IPS DF 6.9 (cell line): ENCODE measurements at regions not wholly inside any gene's neighbourhood (a gene's known extent, or its start where the extent isn't known, plus 50 kb on each side); places are given as distances from the start of the nearest gene placed in this dataset.

Experiments
- DNase-seq: peaks from one replicate; pipeline ENCODE4 v3.0.0-alpha.2; 2013; ENCODE audit warnings: low read depth, low spot score
- H3K27ac ChIP-seq: one replicate; pipeline ENCODE4 v1.5.1; 2013; ENCODE audit warnings: low read length, control low read depth
- H3K27me3 ChIP-seq: 2 replicates; pipeline ENCODE4 v1.6.1; 2013; ENCODE audit warnings: mild to moderate bottlenecking, low read length; ENCODE audit not compliant: control insufficient read depth, insufficient read depth
- H3K36me3 ChIP-seq: 2 replicates; pipeline ENCODE4 v1.6.1; 2013; ENCODE audit warnings: low read length; ENCODE audit not compliant: control insufficient read depth, insufficient read depth
- H3K4me1 ChIP-seq: 2 replicates; pipeline ENCODE4 v1.6.1; 2013; ENCODE audit warnings: low read length; ENCODE audit not compliant: control insufficient read depth, insufficient read depth
- H3K4me3 ChIP-seq: 2 replicates; pipeline ENCODE4 v1.5.1; 2013; ENCODE audit warnings: mild to moderate bottlenecking, low read length
- H3K9me3 ChIP-seq: 2 replicates; pipeline ENCODE4 v1.6.1; 2013; ENCODE audit warnings: low read length, inconsistent platforms; ENCODE audit not compliant: control insufficient read depth, insufficient read depth
- WGBS: extraction: QIAGEN DNeasy Blood & Tissue Kit; methylation state at CpG from one replicate; pipeline ENCODE4 v1.1.7; 2013; ENCODE audit warnings: mixed read lengths, missing lambda C conversion rate; ENCODE audit not compliant: insufficient read length, insufficient coverage; 5-methylcytosine and 5-hydroxymethylcytosine counted together

GRCh38 chr18:28468901-28469300 lies 292.0 kb upstream of the CDH2 start:
- Histone ChIP-seq H3K36me3 (no peaks in the 10 kb centered on the region), H3K4me3 (no peak overlapping the region), H3K4me1 (no peaks in the 10 kb centered on the region; the same call in 1 of the 2 replicates), H3K27ac (no peak overlapping the region), H3K27me3 (no peaks in the 10 kb centered on the region), H3K9me3 (no peaks in the 10 kb centered on the region)
- DNase-seq, result no peak
- no CpG with 5 or more reads among the region's 1 CpG for WGBS

GRCh38 chr18:28466204-28466603 lies 289.3 kb upstream of the CDH2 start:
- WGBS, result no CpG with 5 or more reads among the region's 2 CpGs
- H3K9me3 ChIP-seq, result no peaks in the 10 kb centered on the region
- H3K36me3 ChIP-seq, result no peaks in the 10 kb centered on the region
- no peak overlapping the region for H3K27ac ChIP-seq
- H3K4me3 ChIP-seq, result no peak overlapping the region
- no peaks in the 10 kb centered on the region for H3K27me3 ChIP-seq
- H3K4me1 ChIP-seq, result no peaks in the 10 kb centered on the region
- DNase-seq, result no peak

- Histone ChIP-seq H3K27me3 (no peaks in the 10 kb centered on the region), H3K27ac (no peak overlapping the region)
- DNase-seq, result no peak
Observed at GRCh38 chr18:28459587-28459986, 282.7 kb upstream of the CDH2 start.

GRCh38 chr18:28458751-28459150 lies 281.8 kb upstream of the CDH2 start:
- Histone ChIP-seq H3K27ac (no peak overlapping the region), H3K4me1 (no peaks in the 10 kb centered on the region), H3K4me3 (no peak overlapping the region), H3K36me3 (no peaks in the 10 kb centered on the region), H3K27me3 (no peaks in the 10 kb centered on the region), H3K9me3 (no peaks in the 10 kb centered on the region)
- no peak for DNase-seq
- no CpG with 5 or more reads among the region's 1 CpG for WGBS

More at GRCh38 chr18:28459587-28459986, 282.7 kb upstream of the CDH2 start:
- Histone ChIP-seq H3K36me3 (no peaks in the 10 kb centered on the region), H3K4me3 (no peak overlapping the region), H3K4me1 (no peaks in the 10 kb centered on the region), H3K9me3 (no peaks in the 10 kb centered on the region)
- WGBS, result no CpG with 5 or more reads among the region's 2 CpGs

DNA sequence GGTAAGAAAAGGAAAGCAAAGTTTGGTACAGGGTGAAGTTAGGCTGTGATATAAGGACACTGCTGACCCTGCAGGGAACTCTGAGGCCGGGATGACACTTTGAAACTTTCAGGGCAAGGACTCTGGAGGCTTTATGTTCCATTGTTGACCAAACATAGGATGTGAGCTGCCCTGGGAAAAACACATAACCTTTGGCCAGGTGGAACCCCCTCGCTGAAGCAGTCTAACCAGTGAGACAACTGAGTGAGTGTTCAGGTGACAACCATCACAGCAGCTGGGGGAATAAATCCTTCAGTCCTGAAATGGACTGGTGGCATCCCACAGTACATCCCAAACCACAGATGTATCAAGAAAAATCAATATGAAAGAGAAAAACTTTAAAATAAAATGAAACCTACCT lies 280.9 kb upstream of the CDH2 start:
- Histone ChIP-seq H3K4me3 (no peak overlapping the region), H3K9me3 (no peaks in the 10 kb centered on the region), H3K4me1 (no peaks in the 10 kb centered on the region), H3K27me3 (no peaks in the 10 kb centered on the region), H3K36me3 (no peaks in the 10 kb centered on the region), H3K27ac (no peak overlapping the region)
- DNase-seq, result no peak
- WGBS, result no CpG with 5 or more reads among the region's 2 CpGs

GRCh38 chr18:28455971-28456370 lies 279.0 kb upstream of the CDH2 start:
- H3K4me1 ChIP-seq, result no peaks in the 10 kb centered on the region
- no peak for DNase-seq
- no peaks in the 10 kb centered on the region for H3K9me3 ChIP-seq
- no CpG with 5 or more reads among the region's 2 CpGs for WGBS
- H3K27me3 ChIP-seq, result no peaks in the 10 kb centered on the region
- no peak overlapping the region for H3K27ac ChIP-seq
- no peaks in the 10 kb centered on the region for H3K36me3 ChIP-seq
- no peak overlapping the region for H3K4me3 ChIP-seq

DNA sequence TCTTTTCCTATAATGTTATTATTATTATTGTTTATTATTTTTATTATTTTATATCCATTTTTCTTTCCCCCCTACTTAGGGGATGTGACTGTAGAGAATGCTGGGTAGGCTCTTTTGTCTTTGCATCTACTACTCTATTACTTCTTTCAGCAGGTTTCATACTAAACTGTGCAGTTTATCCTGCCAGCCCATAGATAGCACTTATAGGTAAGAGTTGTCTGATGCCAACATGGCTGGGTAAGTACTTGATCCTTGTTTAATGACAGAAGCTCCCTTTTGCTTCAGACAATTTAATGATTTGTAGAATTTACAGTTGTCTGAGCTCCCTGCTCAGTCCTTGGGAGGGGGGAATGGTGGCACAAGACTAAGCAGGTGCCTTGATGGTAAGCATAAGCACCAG lies 262.9 kb upstream of the CDH2 start:
- Histone ChIP-seq H3K27me3 (no peaks in the 10 kb centered on the region), H3K36me3 (no peaks in the 10 kb centered on the region), H3K9me3 (no peaks in the 10 kb centered on the region), H3K4me1 (no peaks in the 10 kb centered on the region), H3K4me3 (no peak overlapping the region), H3K27ac (no peak overlapping the region)
- no peak for DNase-seq

DNA sequence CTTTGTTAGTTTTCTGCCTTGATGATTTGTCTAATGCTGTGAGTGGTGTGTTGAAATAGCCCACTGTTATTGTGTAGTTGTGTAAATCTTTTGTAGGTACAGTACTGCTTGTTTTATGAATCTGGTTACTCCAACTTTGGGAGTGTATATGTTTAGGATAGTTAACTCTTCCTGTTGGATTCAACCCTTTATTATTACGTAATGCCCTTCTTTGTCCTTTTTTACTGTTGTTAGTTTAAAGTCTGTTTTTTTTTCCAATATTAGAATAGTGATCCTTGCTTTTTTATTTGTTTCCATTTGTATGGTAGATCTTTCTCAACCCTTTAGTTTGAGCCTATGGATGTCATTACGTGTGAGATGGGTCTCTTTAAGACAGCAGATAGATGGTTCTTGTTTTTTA lies 261.5 kb upstream of the CDH2 start:
- no peaks in the 10 kb centered on the region for H3K36me3 ChIP-seq
- no peak overlapping the region for H3K27ac ChIP-seq
- no CpG with 5 or more reads among the region's 2 CpGs for WGBS
- no peak for DNase-seq
- H3K4me3 ChIP-seq, result no peak overlapping the region
- no peaks in the 10 kb centered on the region for H3K4me1 ChIP-seq
- no peaks in the 10 kb centered on the region for H3K27me3 ChIP-seq
- no peaks in the 10 kb centered on the region for H3K9me3 ChIP-seq

GRCh38 chr18:28432339-28432738 lies 255.4 kb upstream of the CDH2 start:
- H3K4me3 ChIP-seq, result no peak overlapping the region

GRCh38 chr18:28425886-28426285 lies 249.0 kb upstream of the CDH2 start:
- no peak for DNase-seq
- Histone ChIP-seq H3K36me3 (no peaks in the 10 kb centered on the region), H3K4me3 (no peak overlapping the region), H3K27me3 (no peaks in the 10 kb centered on the region), H3K4me1 (no peaks in the 10 kb centered on the region; the same call in 1 of the 2 replicates), H3K27ac (no peak overlapping the region), H3K9me3 (no peaks in the 10 kb centered on the region; the same call in 1 of the 2 replicates)
- no CpG with 5 or more reads among the region's 5 CpGs for WGBS

More at GRCh38 chr18:28432339-28432738, 255.4 kb upstream of the CDH2 start:
- Histone ChIP-seq H3K27ac (no peak overlapping the region), H3K36me3 (no peaks in the 10 kb centered on the region), H3K4me1 (no peaks in the 10 kb centered on the region; the same call in 1 of the 2 replicates), H3K9me3 (no peaks in the 10 kb centered on the region), H3K27me3 (no peaks in the 10 kb centered on the region)
- no CpG with 5 or more reads among the region's 5 CpGs for WGBS
- no peak for DNase-seq

- Histone ChIP-seq H3K27me3 (no peaks in the 10 kb centered on the region), H3K9me3 (no peaks in the 10 kb centered on the region; the same call in 1 of the 2 replicates), H3K27ac (no peak overlapping the region), H3K36me3 (no peaks in the 10 kb centered on the region), H3K4me1 (no peaks in the 10 kb centered on the region), H3K4me3 (no peak overlapping the region)
- DNase-seq, result no peak
- WGBS, result no CpG with 5 or more reads among the region's 2 CpGs
Observed at GRCh38 chr18:28422577-28422976, 245.6 kb upstream of the CDH2 start.
